Neural cell (in vitro differentiated cells): ENCODE measurements at regions not wholly inside any gene's neighbourhood (a gene's known extent, or its start where the extent isn't known, plus 50 kb on each side); places are given as distances from the start of the nearest gene placed in this dataset.

Experiments
- H2AFZ ChIP-seq: fragments of 200-600, 300-800 bp; sonication (generic), shearing (Covaris generic); 2 replicates; pipeline ENCODE4 v1.6.0; 2014; ENCODE audit warnings: low read depth, mild to moderate bottlenecking, antibody characterized with exemption, low read length, moderate library complexity
- H3F3A ChIP-seq: fragments of 200-600 bp; shearing (Covaris generic); 2 replicates; pipeline ENCODE4 v1.6.1; 2016; ENCODE audit warnings: mild to moderate bottlenecking, moderate library complexity, mixed read lengths, antibody characterized with exemption, low read length; ENCODE audit not compliant: insufficient read depth, poor library complexity, severe bottlenecking
- H3K27ac ChIP-seq: fragments of 200-600, 300-800 bp; sonication (generic), shearing (Covaris generic); 2 replicates; pipeline ENCODE4 v1.5.1; 2014; ENCODE audit warnings: mild to moderate bottlenecking, low read length, moderate library complexity
- H3K27me3 ChIP-seq: fragments of 300-800, 200-600 bp; sonication (generic), shearing (Covaris generic); 2 replicates; pipeline ENCODE4 v1.6.0; 2014; ENCODE audit warnings: mild to moderate bottlenecking, low read depth, low read length, moderate library complexity; ENCODE audit not compliant: insufficient read depth
- H3K36me3 ChIP-seq: fragments of 300-800, 200-600 bp; sonication (generic), shearing (Covaris generic); 2 replicates; pipeline ENCODE4 v1.5.1; 2014; ENCODE audit warnings: mild to moderate bottlenecking, antibody characterized with exemption, low read length, moderate library complexity; ENCODE audit not compliant: insufficient read depth
- H3K4me2 ChIP-seq: fragments of 300-800, 200-600 bp; sonication (generic), shearing (Covaris generic); 2 replicates; pipeline ENCODE4 v1.6.0; 2014; ENCODE audit warnings: mild to moderate bottlenecking, low read length
- H3K4me3 ChIP-seq: fragments of 300-800, 200-600 bp; sonication (generic), shearing (Covaris generic); 2 replicates; pipeline ENCODE4 v1.5.1; 2014; ENCODE audit warnings: mild to moderate bottlenecking, low read length, moderate library complexity
- H3K79me2 ChIP-seq: fragments of 200-600 bp; shearing (Covaris generic); replicated peaks from 2 replicates; pipeline ENCODE4 v1.6.0; 2014; ENCODE audit warnings: mild to moderate bottlenecking, low read length, moderate library complexity; ENCODE audit not compliant: insufficient read depth
- H3K9ac ChIP-seq: fragments of 300-800, 200-600 bp; sonication (generic), shearing (Covaris generic); 2 replicates; pipeline ENCODE4 v1.6.1; 2016; ENCODE audit warnings: mild to moderate bottlenecking, low read length, mixed read lengths
- H3K9me2 ChIP-seq: fragments of 200-600 bp; shearing (Covaris generic); 2 replicates; pipeline ENCODE4 v1.6.1; 2016; ENCODE audit warnings: mild to moderate bottlenecking, low read length, mixed read lengths; ENCODE audit not compliant: insufficient read depth
- H3K9me3 ChIP-seq: fragments of 200-600, 300-800 bp; sonication (generic), shearing (Covaris generic); 2 replicates; pipeline ENCODE4 v1.6.1; 2016; ENCODE audit warnings: mild to moderate bottlenecking, mixed run types, low read length, moderate library complexity, mixed read lengths
- H4K20me1 ChIP-seq: fragments of 200-600 bp; shearing (Covaris generic); 2 replicates; pipeline ENCODE4 v1.6.1; 2016; ENCODE audit warnings: mild to moderate bottlenecking, mixed run types; ENCODE audit not compliant: insufficient read depth
- CTCF ChIP-seq: fragments of 450-650 bp; IDR thresholded peaks from 2 replicates; pipeline ENCODE4 v1.5.1; 2014; ENCODE audit warnings: antibody characterized with exemption, mild to moderate bottlenecking, moderate library complexity; ENCODE audit not compliant: poor library complexity, severe bottlenecking
- EP300 ChIP-seq: fragments of 450-650 bp; conservative IDR thresholded peaks from 2 replicates; pipeline ENCODE4 v1.6.1; 2014; ENCODE audit warnings: antibody characterized with exemption, mild to moderate bottlenecking, moderate library complexity; ENCODE audit not compliant: poor library complexity, severe bottlenecking
- EZH2 ChIP-seq: fragments of 200-600, 300-800 bp; shearing (Covaris generic), sonication (generic); IDR thresholded peaks from 2 replicates; pipeline ENCODE4 v1.6.1; 2014; ENCODE audit warnings: antibody characterized with exemption, low read length, borderline replicate concordance, mild to moderate bottlenecking; ENCODE audit not compliant: insufficient read depth, poor library complexity, severe bottlenecking
- MXI1 ChIP-seq: fragments of 450-650 bp; conservative IDR thresholded peaks from 2 replicates; pipeline ENCODE4 v1.6.1; 2014; ENCODE audit warnings: antibody characterized with exemption, mild to moderate bottlenecking; ENCODE audit not compliant: poor library complexity, severe bottlenecking
- POLR2AphosphoS5 ChIP-seq: IDR thresholded peaks from 2 replicates; pipeline ENCODE4 v1.6.1; 2012
- RAD21 ChIP-seq: fragments of 450-650 bp; conservative IDR thresholded peaks from 2 replicates; pipeline ENCODE4 v1.6.1; 2014; ENCODE audit warnings: antibody characterized with exemption, mild to moderate bottlenecking, moderate library complexity
- SMC3 ChIP-seq: fragments of 450-650 bp; conservative IDR thresholded peaks from 2 replicates; pipeline ENCODE4 v1.6.1; 2014; ENCODE audit warnings: antibody characterized with exemption, mild to moderate bottlenecking, moderate library complexity; ENCODE audit not compliant: poor library complexity
- TAF1 ChIP-seq: IDR thresholded peaks from 2 replicates; pipeline ENCODE4 v1.6.1; 2012; ENCODE audit warnings: low read depth
- TF ChIP-seq, protein P1 (sequence below): IDR thresholded peaks from 2 replicates; pipeline ENCODE4 v1.6.1; 2012; ENCODE audit warnings: borderline replicate concordance

DNA sequence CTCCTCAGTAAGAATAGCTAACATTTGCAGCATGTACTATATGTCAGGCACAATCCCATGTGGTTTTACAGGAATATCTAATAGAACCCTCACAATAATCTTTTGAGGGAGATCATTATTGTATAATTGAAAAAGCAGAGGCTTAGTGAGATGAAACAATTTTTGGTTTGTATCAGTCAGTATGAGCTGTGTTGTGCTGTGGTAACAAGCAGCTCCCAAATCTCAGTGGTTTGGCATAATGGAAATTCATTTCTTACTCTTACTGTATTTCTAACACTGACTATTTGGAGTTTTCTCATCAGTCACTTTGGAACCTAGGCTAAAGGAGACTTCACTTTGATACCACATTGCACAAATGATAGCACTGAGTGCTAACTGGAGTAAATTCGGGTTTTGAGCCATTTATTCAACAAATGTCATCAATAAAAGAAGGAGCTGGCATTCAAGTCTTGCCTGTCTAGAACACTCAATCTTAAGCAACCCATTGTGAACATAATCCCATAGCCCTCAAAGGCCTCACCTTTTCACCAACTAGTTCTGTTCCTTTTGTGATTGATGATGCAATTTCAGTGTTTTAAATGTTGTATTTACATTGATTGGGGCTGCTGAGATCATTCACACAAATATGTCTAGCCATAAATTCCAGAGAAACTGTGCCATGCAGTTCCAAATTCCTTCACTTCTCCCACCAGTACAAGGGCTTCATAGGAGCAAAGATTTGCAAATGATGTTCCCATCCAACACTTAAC lies 441.0 kb downstream of the XYLT1 start:
- Histone ChIP-seq H3K36me3 (no peaks in the 10 kb centered on the region), H4K20me1 (no peaks in the 10 kb centered on the region), H3F3A (no peaks in the 10 kb centered on the region), H3K27me3 (no peaks in the 10 kb centered on the region), H3K9me2 (no peaks in the 10 kb centered on the region), H3K4me3 (no peak overlapping the region), H2AFZ (no peak overlapping the region), H3K9ac (no peak overlapping the region), H3K27ac (no peak overlapping the region), H3K4me2 (no peak overlapping the region), H3K79me2 (no peaks in the 10 kb centered on the region), H3K9me3 (no peaks in the 10 kb centered on the region)
- TF ChIP-seq MXI1, result no peak

GRCh38 chr16:17031484-17032268 lies 439.1 kb downstream of the XYLT1 start:
- no peaks in the 10 kb centered on the region for H3K36me3 ChIP-seq
- H3K27me3 ChIP-seq, result no peaks in the 10 kb centered on the region
- no peaks in the 10 kb centered on the region for H4K20me1 ChIP-seq
- H2AFZ ChIP-seq, result no peak overlapping the region
- no peaks in the 10 kb centered on the region for H3K9me2 ChIP-seq
- TF ChIP-seq MXI1, result no peak
- TF ChIP-seq, protein P1, sequence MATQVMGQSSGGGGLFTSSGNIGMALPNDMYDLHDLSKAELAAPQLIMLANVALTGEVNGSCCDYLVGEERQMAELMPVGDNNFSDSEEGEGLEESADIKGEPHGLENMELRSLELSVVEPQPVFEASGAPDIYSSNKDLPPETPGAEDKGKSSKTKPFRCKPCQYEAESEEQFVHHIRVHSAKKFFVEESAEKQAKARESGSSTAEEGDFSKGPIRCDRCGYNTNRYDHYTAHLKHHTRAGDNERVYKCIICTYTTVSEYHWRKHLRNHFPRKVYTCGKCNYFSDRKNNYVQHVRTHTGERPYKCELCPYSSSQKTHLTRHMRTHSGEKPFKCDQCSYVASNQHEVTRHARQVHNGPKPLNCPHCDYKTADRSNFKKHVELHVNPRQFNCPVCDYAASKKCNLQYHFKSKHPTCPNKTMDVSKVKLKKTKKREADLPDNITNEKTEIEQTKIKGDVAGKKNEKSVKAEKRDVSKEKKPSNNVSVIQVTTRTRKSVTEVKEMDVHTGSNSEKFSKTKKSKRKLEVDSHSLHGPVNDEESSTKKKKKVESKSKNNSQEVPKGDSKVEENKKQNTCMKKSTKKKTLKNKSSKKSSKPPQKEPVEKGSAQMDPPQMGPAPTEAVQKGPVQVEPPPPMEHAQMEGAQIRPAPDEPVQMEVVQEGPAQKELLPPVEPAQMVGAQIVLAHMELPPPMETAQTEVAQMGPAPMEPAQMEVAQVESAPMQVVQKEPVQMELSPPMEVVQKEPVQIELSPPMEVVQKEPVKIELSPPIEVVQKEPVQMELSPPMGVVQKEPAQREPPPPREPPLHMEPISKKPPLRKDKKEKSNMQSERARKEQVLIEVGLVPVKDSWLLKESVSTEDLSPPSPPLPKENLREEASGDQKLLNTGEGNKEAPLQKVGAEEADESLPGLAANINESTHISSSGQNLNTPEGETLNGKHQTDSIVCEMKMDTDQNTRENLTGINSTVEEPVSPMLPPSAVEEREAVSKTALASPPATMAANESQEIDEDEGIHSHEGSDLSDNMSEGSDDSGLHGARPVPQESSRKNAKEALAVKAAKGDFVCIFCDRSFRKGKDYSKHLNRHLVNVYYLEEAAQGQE, result no peak
- TF ChIP-seq EZH2, result no peak
- no peak for TF ChIP-seq RAD21
- no peak overlapping the region for H3K9ac ChIP-seq
- no peaks in the 10 kb centered on the region for H3F3A ChIP-seq
- no peaks in the 10 kb centered on the region for H3K9me3 ChIP-seq
- no peak overlapping the region for H3K4me2 ChIP-seq
- no peak overlapping the region for H3K4me3 ChIP-seq
- no peaks in the 10 kb centered on the region for H3K79me2 ChIP-seq
- H3K27ac ChIP-seq, result no peak overlapping the region

- Histone ChIP-seq H3K9ac (no peak overlapping the region), H3K27ac (no peak overlapping the region), H3K9me2 (no peaks in the 10 kb centered on the region), H2AFZ (no peak overlapping the region), H3K36me3 (no peaks in the 10 kb centered on the region), H3K4me2 (no peak overlapping the region), H3K9me3 (no peaks in the 10 kb centered on the region), H3K79me2 (no peaks in the 10 kb centered on the region), H3K27me3 (no peaks in the 10 kb centered on the region), H4K20me1 (no peaks in the 10 kb centered on the region), H3K4me3 (no peak overlapping the region), H3F3A (no peaks in the 10 kb centered on the region)
- TF ChIP-seq MXI1 (no peak), EP300 (no peak), POLR2AphosphoS5 (no peak), SMC3 (no peak), CTCF (no peak), EZH2 (no peak), TAF1 (no peak), RAD21 (no peak)
- TF ChIP-seq, protein P1, result no peak
These were observed 438.4 kb downstream of the XYLT1 start for GRCh38 chr16:17032332-17032731.
